Activated CD8-positive, alpha-beta T cell treated with anti-CD3 and anti-CD28 coated beads for 36 hours (primary cell): ENCODE measurements at regions not wholly inside any gene's neighbourhood (a gene's known extent, or its start where the extent isn't known, plus 50 kb on each side); places are given as distances from the start of the nearest gene placed in this dataset.

Experiments
- ATAC-seq: fragments of 200-7000 bp; cut with Tn5 transposase; one replicate; pipeline ENCODE4 v1.10.0; 2021; ENCODE audit warnings: mild to moderate bottlenecking, moderate library complexity
- CTCF ChIA-PET: fragments of 350-600 bp; sonication (Branson Sonifier 250); formaldehyde crosslinking; loops from one replicate; lab custom pipeline; 2021; ENCODE audit warnings: antibody characterized with exemption; lab: Charles Lee
- POLR2A ChIA-PET: fragments of 350-600 bp; sonication (Branson Sonifier 250); formaldehyde crosslinking; loops from one replicate; lab custom pipeline; 2021; ENCODE audit warnings: antibody characterized with exemption; lab: Charles Lee
- DNase-seq: peaks from one replicate; pipeline ENCODE4 v3.0.0-alpha.2; 2020
- H3K27ac Mint-ChIP-seq: one replicate; pipeline ENCODE4 v1.8.0; 2021; ENCODE audit warnings: mild to moderate bottlenecking, mixed read lengths
- H3K27me3 Mint-ChIP-seq: one replicate; pipeline ENCODE4 v1.8.0; 2021; ENCODE audit warnings: mixed read lengths
- H3K36me3 Mint-ChIP-seq: one replicate; pipeline ENCODE4 v1.8.0; 2021; ENCODE audit warnings: low read depth, mixed read lengths
- H3K4me1 Mint-ChIP-seq: one replicate; pipeline ENCODE4 v1.8.0; 2021; ENCODE audit warnings: low read depth, mixed read lengths
- H3K4me3 Mint-ChIP-seq: one replicate; pipeline ENCODE4 v1.8.0; 2021; ENCODE audit warnings: mild to moderate bottlenecking, moderate library complexity, mixed read lengths
- H3K9me3 Mint-ChIP-seq: one replicate; pipeline ENCODE4 v1.8.0; 2021; ENCODE audit warnings: mixed read lengths
- CTCF ChIP-seq: fragments of 200-600 bp; IDR thresholded peaks from one replicate; pipeline ENCODE4 v1.8.0; 2022; ENCODE audit warnings: antibody characterized with exemption, mild to moderate bottlenecking
- intact Hi-C: fragments of 100-400 bp; cut with micrococcal nuclease; formaldehyde crosslinking; loops from one replicate; pipeline ENCODE4 v1.10.0; 2022

DNA sequence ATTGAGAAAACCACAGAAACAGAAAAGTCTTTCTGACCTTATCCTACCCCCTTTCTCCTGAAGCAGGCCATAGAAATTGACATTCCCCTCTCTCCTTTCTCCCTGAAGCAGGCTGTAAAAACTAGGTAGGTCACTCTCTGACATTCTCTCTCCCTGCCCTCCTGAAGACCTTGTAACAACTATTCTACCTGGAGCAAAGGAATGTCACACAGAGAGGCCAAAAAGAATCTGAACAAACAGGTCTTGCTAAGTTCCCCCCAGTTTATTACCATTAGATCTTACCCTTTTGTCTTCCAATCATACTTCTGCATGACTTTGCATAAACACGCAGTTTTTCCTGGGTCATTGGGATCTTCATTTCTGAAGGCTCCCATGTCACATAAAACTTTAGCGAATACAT is 198.3 kb upstream of the GYPA start:
- ATAC-seq, result no peak
- Mint-ChIP-seq H3K4me3 (no peak overlapping the region), H3K4me1 (peaks cover 4% of the 10 kb centered on the region), H3K36me3 (no peaks in the 10 kb centered on the region), H3K9me3 (no peaks in the 10 kb centered on the region), H3K27ac (no peak overlapping the region), H3K27me3 (no peaks in the 10 kb centered on the region)
- intact Hi-C loops, result no loop called here
- ChIA-PET CTCF (no interaction called here), POLR2A (no interaction called here)
- TF ChIP-seq CTCF, result no peak
- DNase-seq, result no peak

DNA sequence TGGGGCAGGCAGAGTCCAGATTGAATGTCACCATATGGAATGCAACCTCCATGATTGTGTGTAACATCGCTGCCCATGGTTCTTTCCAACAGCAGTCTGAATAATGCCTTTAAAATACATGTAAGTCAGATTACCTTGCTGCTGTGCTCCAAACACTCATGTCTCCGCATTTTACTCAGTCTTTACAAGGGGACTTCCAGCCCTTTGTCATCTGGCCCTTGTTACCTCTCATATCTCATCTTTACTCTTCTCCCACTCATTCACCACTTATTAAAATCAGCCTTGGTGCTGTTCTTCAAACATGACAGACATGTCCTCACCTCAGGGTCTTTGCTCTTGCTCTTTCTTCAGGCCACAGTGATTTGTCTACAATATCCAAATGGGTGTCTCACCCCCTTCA is 200.4 kb upstream of the GYPA start:
- CTCF ChIA-PET, result no interaction called here
- no peak for TF ChIP-seq CTCF
- no peak for ATAC-seq

GRCh38 chr4:144342949-144343760 is 202.6 kb upstream of the GYPA start:
- intact Hi-C loops, result no loop called here
- Mint-ChIP-seq H3K27me3 (no peaks in the 10 kb centered on the region), H3K9me3 (no peaks in the 10 kb centered on the region), H3K27ac (no peak overlapping the region), H3K36me3 (no peaks in the 10 kb centered on the region), H3K4me1 (peaks cover 2% of the 10 kb centered on the region), H3K4me3 (no peak overlapping the region)
- ChIA-PET CTCF (no interaction called here), POLR2A (no interaction called here)
- no peak for ATAC-seq
- TF ChIP-seq CTCF, result no peak
- no peak for DNase-seq

More for the DNA sequence above, 200.4 kb upstream of the GYPA start:
- no peaks in the 10 kb centered on the region for H3K9me3 Mint-ChIP-seq
- no peak overlapping the region for H3K27ac Mint-ChIP-seq
- H3K4me3 Mint-ChIP-seq, result no peak overlapping the region
- H3K36me3 Mint-ChIP-seq, result no peaks in the 10 kb centered on the region
- POLR2A ChIA-PET, result no interaction called here
- no peak for DNase-seq
- intact Hi-C loops, result no loop called here
- H3K27me3 Mint-ChIP-seq, result no peaks in the 10 kb centered on the region
- H3K4me1 Mint-ChIP-seq, result peaks cover 4% of the 10 kb centered on the region

- intact Hi-C loops, result no loop called here
- H3K9me3 Mint-ChIP-seq, result no peaks in the 10 kb centered on the region
- no peaks in the 10 kb centered on the region for H3K27me3 Mint-ChIP-seq
- no peak for TF ChIP-seq CTCF
- ChIA-PET POLR2A (no interaction called here), CTCF (no interaction called here)
- no peak for ATAC-seq
- H3K36me3 Mint-ChIP-seq, result no peaks in the 10 kb centered on the region
- no peaks in the 10 kb centered on the region for H3K4me1 Mint-ChIP-seq
- no peak overlapping the region for H3K4me3 Mint-ChIP-seq
- H3K27ac Mint-ChIP-seq, result no peak overlapping the region
- no peak for DNase-seq
Observed at GRCh38 chr4:144347121-144347520, 206.6 kb upstream of the GYPA start.

DNA sequence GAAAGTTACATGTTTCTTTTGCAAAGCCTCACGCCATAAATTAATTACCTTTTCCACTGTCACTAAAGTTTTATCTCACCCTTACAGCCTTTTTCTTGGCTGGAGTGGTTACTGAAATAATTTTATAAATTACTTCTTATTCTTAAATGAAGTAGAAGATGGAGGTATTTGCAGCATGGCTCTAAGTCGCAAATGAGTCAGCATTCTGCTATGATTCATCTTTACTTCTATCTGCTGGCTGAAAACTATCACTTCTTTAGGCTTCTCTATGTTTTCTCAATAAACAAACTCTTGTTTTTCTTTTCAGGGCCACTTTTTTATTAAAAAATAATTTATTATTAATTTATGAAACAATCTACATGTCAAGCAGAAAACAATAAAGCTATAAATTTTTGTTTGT is 210.2 kb upstream of the GYPA start:
- TF ChIP-seq CTCF, result no peak
- CTCF ChIA-PET, result no interaction called here
- POLR2A ChIA-PET, result no interaction called here
- no peaks in the 10 kb centered on the region for H3K36me3 Mint-ChIP-seq
- no peaks in the 10 kb centered on the region for H3K9me3 Mint-ChIP-seq
- no peak for ATAC-seq
- intact Hi-C loops, result no loop called here
- H3K27ac Mint-ChIP-seq, result no peak overlapping the region
- peaks cover 10% of the 10 kb centered on the region for H3K27me3 Mint-ChIP-seq
- H3K4me1 Mint-ChIP-seq, result no peaks in the 10 kb centered on the region
- H3K4me3 Mint-ChIP-seq, result no peak overlapping the region
- no peak for DNase-seq
